ENCODE measurements at regions not wholly inside any gene's neighbourhood (a gene's known extent, or its start where the extent isn't known, plus 50 kb on each side); places are given as distances from the start of the nearest gene placed in this dataset.
A peak's percentile ranks its signal among the peaks of the same experiment; 100 is the strongest.

- peak; percentile 6 for DNase-seq (ENCODE audit: low read depth, low spot score)
Measured at GRCh38 chr6:40848038-40848437, 191.0 kb downstream of the UNC5CL start.

- peak; percentile 85 for DNase-seq (ENCODE audit: low read depth, low spot score)
Measured at GRCh38 chr6:40845553-40845952, 193.5 kb downstream of the UNC5CL start.

- no peak for DNase-seq (ENCODE audit: low read depth, low spot score)
Measured at GRCh38 chr6:40844246-40844645, 194.8 kb downstream of the UNC5CL start.

- no peak for DNase-seq (ENCODE audit: low read depth, low spot score)
Measured at GRCh38 chr6:40841721-40842120, 197.3 kb downstream of the UNC5CL start.

- no peak for DNase-seq (ENCODE audit: low read depth, low spot score)
Measured at GRCh38 chr6:40832691-40833090, 206.3 kb downstream of the UNC5CL start.

GRCh38 chr6:40831381-40831780 is 207.6 kb downstream of the UNC5CL start:
- DNase-seq (ENCODE audit: low read depth, low spot score) = no peak

GRCh38 chr6:40825102-40825501 is 213.9 kb downstream of the UNC5CL start:
- no peak for DNase-seq (ENCODE audit: low read depth, low spot score)

- DNase-seq (ENCODE audit: low read depth, low spot score) = peak; percentile 79
Measured at GRCh38 chr6:40823917-40824891, 214.8 kb downstream of the UNC5CL start.

GRCh38 chr6:40822619-40823018 is 216.4 kb downstream of the UNC5CL start:
- DNase-seq (ENCODE audit: low read depth, low spot score) = no peak

GRCh38 chr6:40819182-40819834 is 219.7 kb downstream of the UNC5CL start:
- no peak for DNase-seq (ENCODE audit: low read depth, low spot score)

- DNase-seq (ENCODE audit: low read depth, low spot score) = no peak
Measured at GRCh38 chr6:40817369-40817768, 221.7 kb downstream of the UNC5CL start.

GRCh38 chr6:40816601-40817000 is 222.4 kb downstream of the UNC5CL start:
- DNase-seq (ENCODE audit: low read depth, low spot score) = no peak

- no peak for DNase-seq (ENCODE audit: low read depth, low spot score)
Measured at GRCh38 chr6:40815731-40816130, 223.3 kb downstream of the UNC5CL start.

GRCh38 chr6:40810171-40810570 is 223.0 kb upstream of the LRFN2 start:
- DNase-seq (ENCODE audit: low read depth, low spot score) = no peak

GRCh38 chr6:40809627-40810026 is 222.5 kb upstream of the LRFN2 start:
- no peak for DNase-seq (ENCODE audit: low read depth, low spot score)

- DNase-seq (ENCODE audit: low read depth, low spot score) = no peak
Measured at GRCh38 chr6:40807484-40807883, 220.3 kb upstream of the LRFN2 start.

- no peak for DNase-seq (ENCODE audit: low read depth, low spot score)
Measured at GRCh38 chr6:40806256-40806864, 219.2 kb upstream of the LRFN2 start.

GRCh38 chr6:40805336-40805735 is 218.2 kb upstream of the LRFN2 start:
- no peak for DNase-seq (ENCODE audit: low read depth, low spot score)

GRCh38 chr6:40804905-40805304 is 217.7 kb upstream of the LRFN2 start:
- no peak for DNase-seq (ENCODE audit: low read depth, low spot score)

GRCh38 chr6:40803897-40804702 is 216.9 kb upstream of the LRFN2 start:
- DNase-seq (ENCODE audit: low read depth, low spot score) = no peak

- no peak for DNase-seq (ENCODE audit: low read depth, low spot score)
Measured at GRCh38 chr6:40802481-40802880, 215.3 kb upstream of the LRFN2 start.

Measured in ELF-1 (cell line).